HUES6 (cell line): ENCODE measurements at regions not wholly inside any gene's neighbourhood (a gene's known extent, or its start where the extent isn't known, plus 50 kb on each side); places are given as distances from the start of the nearest gene placed in this dataset.

Source experiments
- H3K27ac ChIP-seq: 2 replicates; pipeline ENCODE4 v1.7.0; 2013; ENCODE audit warnings: low read depth, mild to moderate bottlenecking, low read length, inconsistent platforms
- H3K27me3 ChIP-seq: 2 replicates; pipeline ENCODE4 v1.6.1; 2013; ENCODE audit warnings: low read length; ENCODE audit not compliant: control insufficient read depth, insufficient read depth
- H3K36me3 ChIP-seq: 2 replicates; pipeline ENCODE4 v1.6.1; 2013; ENCODE audit warnings: low read length; ENCODE audit not compliant: control insufficient read depth, insufficient read depth
- H3K4me1 ChIP-seq: 2 replicates; pipeline ENCODE4 v1.6.1; 2013; ENCODE audit warnings: low read length; ENCODE audit not compliant: control insufficient read depth, insufficient read depth
- H3K4me3 ChIP-seq: 2 replicates; pipeline ENCODE4 v1.5.1; 2013; ENCODE audit warnings: low read depth, low read length
- H3K9ac ChIP-seq: one replicate; pipeline ENCODE4 v1.6.1; 2013; ENCODE audit warnings: mild to moderate bottlenecking, low read length
- H3K9me3 ChIP-seq: 2 replicates; pipeline ENCODE4 v1.6.1; 2013; ENCODE audit warnings: low read depth, low read length; ENCODE audit not compliant: control insufficient read depth, insufficient read depth

DNA sequence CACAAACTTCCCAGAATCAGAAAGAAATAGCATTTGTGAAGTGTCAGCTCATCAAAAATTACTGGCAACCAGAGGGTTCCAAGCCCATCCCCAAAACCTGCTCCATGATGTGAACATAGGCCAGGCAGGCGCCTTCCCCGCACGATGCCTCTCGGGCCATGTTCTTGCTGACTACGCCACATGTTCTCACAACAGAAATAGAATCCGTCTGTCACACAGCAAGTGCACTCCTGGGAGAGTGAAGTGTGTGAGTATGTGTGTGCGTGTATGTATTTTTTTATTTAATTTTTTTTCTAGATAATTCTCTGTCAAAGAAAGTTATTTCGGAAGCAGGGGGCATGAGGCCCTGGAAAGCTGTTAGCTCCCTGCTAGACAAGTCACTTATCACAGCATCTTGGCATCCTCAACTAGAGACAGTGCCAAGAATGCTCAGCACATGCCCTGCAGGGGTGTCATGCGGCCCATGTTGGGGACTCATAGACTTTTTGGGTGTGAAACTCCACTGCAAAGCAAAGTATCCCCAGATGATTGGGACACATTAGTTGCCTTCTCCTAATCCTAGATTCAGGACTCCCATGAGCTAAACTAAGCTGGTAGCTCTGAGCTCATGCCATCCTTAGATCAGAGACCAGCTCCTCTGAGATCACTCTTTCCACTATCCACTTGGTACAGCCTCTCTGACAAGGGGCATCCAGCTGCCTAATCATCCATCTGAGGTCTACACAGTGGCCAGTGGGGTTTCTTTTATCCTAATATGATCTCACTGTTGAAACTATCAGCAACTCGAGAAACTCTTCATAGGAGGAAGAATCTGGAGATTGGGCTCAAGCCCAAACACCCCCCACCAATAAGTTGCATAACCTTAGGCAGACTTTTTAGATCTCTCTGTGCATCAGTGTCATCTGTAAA is 53.2 kb upstream of the CYRIA start:
- no peak overlapping the region for H3K4me3 ChIP-seq
- no peaks in the 10 kb centered on the region for H3K36me3 ChIP-seq
- H3K27ac ChIP-seq, result no peak overlapping the region
- H3K27me3 ChIP-seq, result no peaks in the 10 kb centered on the region
- H3K9ac ChIP-seq, result no peak overlapping the region
- no peaks in the 10 kb centered on the region for H3K9me3 ChIP-seq
- H3K4me1 ChIP-seq, result peaks cover 6% of the 10 kb centered on the region; the same call in 1 of the 2 replicates

DNA sequence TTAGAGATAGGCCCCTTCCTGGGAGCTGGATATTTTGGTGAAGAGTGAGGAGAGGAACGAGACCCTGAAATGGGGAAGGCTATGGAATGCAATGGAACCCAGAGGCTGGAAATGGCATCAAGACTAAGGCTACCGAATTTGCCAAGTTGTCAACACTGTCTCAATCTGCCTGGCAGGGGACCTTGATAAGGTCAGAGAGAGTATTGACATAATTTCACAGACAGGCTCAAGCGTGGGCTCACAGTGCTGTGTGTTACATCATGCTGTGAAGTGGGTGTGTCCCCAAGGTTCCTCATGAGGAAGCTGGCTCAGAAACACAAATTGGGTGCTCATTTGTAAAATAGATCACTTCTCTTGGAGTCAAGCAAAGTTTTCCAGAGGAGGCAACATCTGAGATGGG is 51.8 kb upstream of the CYRIA start:
- H3K27ac ChIP-seq, result no peak overlapping the region
- peaks cover 4% of the 10 kb centered on the region; the same call in 1 of the 2 replicates for H3K4me1 ChIP-seq
- no peaks in the 10 kb centered on the region for H3K36me3 ChIP-seq
- no peaks in the 10 kb centered on the region for H3K9me3 ChIP-seq
- H3K27me3 ChIP-seq, result no peaks in the 10 kb centered on the region
- H3K9ac ChIP-seq, result no peak overlapping the region
- H3K4me3 ChIP-seq, result no peak overlapping the region

DNA sequence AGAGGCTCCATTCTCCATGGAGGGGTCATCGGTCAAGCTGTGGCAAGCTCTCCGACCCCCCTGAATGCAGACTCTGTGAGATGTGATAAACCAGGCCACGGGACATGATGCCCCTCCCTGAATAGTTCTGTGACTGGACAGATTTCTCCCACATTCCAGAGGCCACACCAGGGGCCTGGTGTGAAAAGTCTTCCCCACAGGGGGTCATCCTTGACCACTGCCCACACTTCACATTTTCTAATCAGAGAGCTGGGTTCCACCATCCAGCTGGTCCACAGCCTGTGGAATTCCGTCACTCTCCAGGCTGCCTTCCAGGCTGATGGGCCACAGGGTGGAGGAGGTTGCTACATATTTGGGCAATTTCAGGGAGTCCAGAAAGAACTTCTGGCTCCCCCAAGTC is 51.3 kb upstream of the CYRIA start:
- H3K27me3 ChIP-seq, result no peaks in the 10 kb centered on the region
- H3K4me1 ChIP-seq, result no peaks in the 10 kb centered on the region; the same call in 1 of the 2 replicates
- H3K9me3 ChIP-seq, result no peaks in the 10 kb centered on the region
- H3K36me3 ChIP-seq, result no peaks in the 10 kb centered on the region
- H3K9ac ChIP-seq, result no peak overlapping the region
- H3K4me3 ChIP-seq, result no peak overlapping the region
- H3K27ac ChIP-seq, result no peak overlapping the region

DNA sequence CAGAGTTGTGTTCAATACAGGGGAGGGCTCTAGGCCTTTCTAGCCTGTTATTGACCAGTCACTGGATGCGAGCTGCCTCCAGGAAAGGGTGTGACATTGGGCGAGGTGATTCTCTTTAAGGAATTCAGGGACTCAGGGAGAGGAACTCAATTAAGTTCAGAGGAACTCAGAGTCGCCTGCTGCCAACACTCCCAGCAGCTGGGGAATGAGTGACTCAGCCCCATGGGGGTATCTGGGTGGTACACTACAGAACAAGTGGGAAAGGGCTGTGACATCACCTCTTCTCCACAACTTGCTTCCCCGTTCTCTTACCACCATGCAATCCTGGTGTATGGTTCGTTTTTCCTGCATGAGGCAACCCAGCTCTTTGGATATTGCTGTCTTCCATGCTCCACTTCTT is 50.4 kb upstream of the CYRIA start:
- Histone ChIP-seq H3K4me1 (no peaks in the 10 kb centered on the region; the same call in 1 of the 2 replicates), H3K36me3 (no peaks in the 10 kb centered on the region), H3K4me3 (no peak overlapping the region), H3K27me3 (no peaks in the 10 kb centered on the region), H3K9ac (no peak overlapping the region), H3K9me3 (no peaks in the 10 kb centered on the region), H3K27ac (no peak overlapping the region)
